ENCODE measurements at regions not wholly inside any gene's neighbourhood (a gene's known extent, or its start where the extent isn't known, plus 50 kb on each side); places are given as distances from the start of the nearest gene placed in this dataset.

DNA sequence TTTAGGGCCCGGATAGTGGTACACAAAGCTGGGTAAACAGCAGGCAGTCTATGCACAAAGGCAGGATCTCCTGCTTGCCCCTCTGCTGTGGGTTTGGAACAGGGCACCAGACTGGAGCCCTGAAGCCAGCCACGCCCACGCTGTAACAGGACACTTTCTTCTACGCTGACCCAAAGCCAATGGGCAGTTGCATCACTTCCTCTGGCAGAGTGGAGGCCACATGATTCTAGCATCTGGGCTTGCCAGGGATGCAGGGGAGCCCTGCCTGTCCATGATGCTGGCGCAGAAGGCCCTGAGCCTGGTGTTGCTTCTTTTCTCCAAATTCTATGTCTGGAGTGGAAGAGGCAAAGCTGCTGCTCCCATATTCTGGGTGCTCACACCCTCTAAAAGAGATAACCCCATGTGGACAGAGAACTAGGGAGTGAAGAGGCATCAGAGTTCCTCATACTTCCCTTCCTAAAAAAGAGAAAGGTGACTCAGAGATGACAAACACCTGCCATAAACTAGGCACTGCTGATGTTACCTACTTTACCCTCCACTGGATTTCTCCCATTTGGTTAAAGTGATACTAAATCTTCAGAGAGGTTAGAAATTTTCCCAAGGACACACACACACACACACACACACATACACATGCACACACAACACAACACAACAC, 260.3 kb upstream of the KLF4 start:
- ATAC-seq (peak; percentile 89 to 90), DNase-seq (peak; percentile 86)
- Histone ChIP-seq H3K27ac (peak overlapping the region; percentile 65), H3K36me3 (no peaks in the 10 kb centered on the region), H3K9me3 (no peaks in the 10 kb centered on the region), H3K27me3 (ENCODE audit: low read depth) (no peaks in the 10 kb centered on the region), H3K4me1 (peaks cover 27% of the 10 kb centered on the region), H3K4me3 (no peak overlapping the region)
- intact Hi-C loops (cut with DNase I), result no loop called here
- TF ChIP-seq, protein P1, sequence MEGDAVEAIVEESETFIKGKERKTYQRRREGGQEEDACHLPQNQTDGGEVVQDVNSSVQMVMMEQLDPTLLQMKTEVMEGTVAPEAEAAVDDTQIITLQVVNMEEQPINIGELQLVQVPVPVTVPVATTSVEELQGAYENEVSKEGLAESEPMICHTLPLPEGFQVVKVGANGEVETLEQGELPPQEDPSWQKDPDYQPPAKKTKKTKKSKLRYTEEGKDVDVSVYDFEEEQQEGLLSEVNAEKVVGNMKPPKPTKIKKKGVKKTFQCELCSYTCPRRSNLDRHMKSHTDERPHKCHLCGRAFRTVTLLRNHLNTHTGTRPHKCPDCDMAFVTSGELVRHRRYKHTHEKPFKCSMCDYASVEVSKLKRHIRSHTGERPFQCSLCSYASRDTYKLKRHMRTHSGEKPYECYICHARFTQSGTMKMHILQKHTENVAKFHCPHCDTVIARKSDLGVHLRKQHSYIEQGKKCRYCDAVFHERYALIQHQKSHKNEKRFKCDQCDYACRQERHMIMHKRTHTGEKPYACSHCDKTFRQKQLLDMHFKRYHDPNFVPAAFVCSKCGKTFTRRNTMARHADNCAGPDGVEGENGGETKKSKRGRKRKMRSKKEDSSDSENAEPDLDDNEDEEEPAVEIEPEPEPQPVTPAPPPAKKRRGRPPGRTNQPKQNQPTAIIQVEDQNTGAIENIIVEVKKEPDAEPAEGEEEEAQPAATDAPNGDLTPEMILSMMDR (IDR thresholded peaks at IDR 0.05), result no peak

DNA sequence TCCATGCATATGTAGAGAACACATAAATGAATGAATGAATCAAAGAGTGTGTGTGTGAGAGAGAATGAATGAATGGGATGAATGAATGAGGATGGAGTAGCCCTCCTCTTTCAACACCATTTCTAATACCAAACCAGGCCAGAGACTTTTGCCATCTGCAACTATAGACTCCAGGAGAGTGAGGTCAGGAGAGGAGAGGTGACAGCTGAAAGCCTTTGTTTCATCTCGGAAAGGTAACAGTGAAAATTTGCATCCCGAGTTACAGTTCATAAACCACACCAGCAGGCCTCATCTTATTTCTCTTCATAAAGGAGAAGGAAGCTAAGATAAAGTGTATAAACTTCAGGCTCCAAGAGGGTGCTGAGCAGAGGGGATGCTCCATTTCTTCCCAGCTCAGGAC, 255.3 kb upstream of the KLF4 start:
- H3K4me3 ChIP-seq, result no peak overlapping the region
- H3K9me3 ChIP-seq, result no peaks in the 10 kb centered on the region
- no peaks in the 10 kb centered on the region for H3K27me3 ChIP-seq (ENCODE audit: low read depth)
- ATAC-seq (no peak), DNase-seq (no peak)
- H3K36me3 ChIP-seq, result no peaks in the 10 kb centered on the region
- TF ChIP-seq, protein P1 (IDR thresholded peaks at IDR 0.05), result no peak
- no peak overlapping the region for H3K27ac ChIP-seq
- peaks cover 22% of the 10 kb centered on the region for H3K4me1 ChIP-seq
- intact Hi-C loops (cut with DNase I), result no loop called here

DNA sequence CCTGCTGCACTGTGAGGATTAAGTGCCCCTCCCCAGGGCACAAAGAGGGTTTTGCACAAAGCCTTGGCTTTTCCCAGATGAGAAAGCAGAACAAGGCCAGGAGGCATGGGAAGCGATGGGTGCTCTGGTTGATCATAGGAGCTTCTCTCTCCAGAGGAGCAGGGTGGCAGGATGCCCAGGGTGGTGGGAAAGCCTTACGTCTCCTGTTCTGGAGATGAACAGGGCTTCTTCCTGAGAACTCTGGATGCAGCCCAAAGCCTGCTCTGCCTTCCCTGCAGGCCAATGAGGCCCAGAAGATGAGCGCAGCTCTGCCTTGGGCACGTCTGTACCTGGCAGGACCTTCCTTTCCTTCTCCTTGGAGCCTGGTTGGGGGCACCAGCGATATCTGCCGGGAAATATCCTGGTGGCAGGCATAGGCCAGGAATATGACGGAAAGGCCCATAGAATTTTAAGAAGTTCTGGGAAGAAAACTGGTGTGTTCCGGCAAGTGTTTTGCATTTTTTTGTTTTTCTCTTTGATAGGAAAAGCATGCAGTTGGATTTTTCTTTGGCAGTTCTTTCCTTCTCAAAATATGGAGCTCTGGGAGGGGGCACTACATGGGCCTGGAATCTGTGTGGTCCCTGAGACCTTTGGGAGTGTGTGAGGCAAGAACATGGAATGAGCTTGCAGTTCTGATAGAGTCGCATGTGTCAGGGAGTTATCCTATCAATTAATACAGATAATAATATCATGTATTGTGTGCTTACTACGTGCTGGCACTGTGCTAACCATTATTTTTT, 253.2 kb upstream of the KLF4 start:
- TF ChIP-seq, protein P1 (IDR thresholded peaks at IDR 0.05), result no peak
- DNase-seq (no peak), ATAC-seq (no peak)
- no peaks in the 10 kb centered on the region for H3K36me3 ChIP-seq
- H3K4me1 ChIP-seq, result peaks cover 19% of the 10 kb centered on the region
- H3K27ac ChIP-seq, result peak overlapping the region; percentile 36
- intact Hi-C loops (cut with DNase I), result no loop called here
- H3K27me3 ChIP-seq (ENCODE audit: low read depth), result no peaks in the 10 kb centered on the region
- H3K4me3 ChIP-seq, result no peak overlapping the region
- no peaks in the 10 kb centered on the region for H3K9me3 ChIP-seq

DNA sequence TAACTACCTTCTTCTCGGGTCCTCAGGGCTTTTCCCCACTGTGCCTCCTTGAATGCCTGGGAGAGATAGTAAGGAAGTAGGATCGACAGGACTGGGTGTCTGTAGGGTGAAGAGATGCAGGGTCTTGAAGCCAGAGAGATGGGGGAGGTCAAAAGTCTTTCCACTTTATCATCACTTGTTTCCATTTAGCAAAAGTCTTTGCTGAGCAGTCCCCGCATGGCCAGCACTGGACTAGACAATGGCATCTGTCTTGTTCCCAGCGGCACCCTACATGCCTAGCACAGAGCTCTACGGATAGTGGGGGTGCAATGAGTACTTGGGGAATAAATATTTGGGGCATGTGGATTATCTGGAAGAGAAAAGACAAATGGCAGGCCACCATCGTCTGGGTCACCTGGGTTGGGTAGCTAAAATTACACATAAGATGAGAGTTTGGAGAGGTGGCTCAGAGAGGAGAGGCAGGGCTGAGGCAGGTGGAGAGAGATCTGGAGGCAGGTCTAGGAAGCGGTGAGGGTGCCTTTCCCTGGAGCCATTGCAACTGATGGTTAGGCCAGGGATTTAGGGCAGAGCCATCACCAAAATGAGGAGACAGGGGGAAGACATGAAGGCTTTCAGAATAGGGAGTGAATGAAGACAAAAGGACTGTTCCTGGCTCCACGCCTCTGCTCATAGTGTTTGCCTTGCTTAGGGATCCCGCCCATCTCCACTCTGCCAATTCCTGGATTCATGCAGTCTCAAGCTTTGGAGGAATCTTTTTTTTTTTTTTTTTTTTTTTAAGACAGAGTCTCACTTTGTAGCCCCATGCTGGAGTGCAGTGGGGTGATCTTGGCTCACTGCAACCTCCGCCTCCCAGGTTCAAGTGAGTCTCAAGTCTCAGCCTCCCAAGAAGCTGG, 250.8 kb upstream of the KLF4 start:
- Histone ChIP-seq H3K27ac (no peak overlapping the region), H3K9me3 (no peaks in the 10 kb centered on the region), H3K4me3 (no peak overlapping the region), H3K4me1 (peaks cover 26% of the 10 kb centered on the region), H3K27me3 (ENCODE audit: low read depth) (peaks cover 3% of the 10 kb centered on the region), H3K36me3 (no peaks in the 10 kb centered on the region)
- no peak for DNase-seq
- ATAC-seq, result no peak
- TF ChIP-seq, protein P1 (IDR thresholded peaks at IDR 0.05), result no peak
- intact Hi-C loops (cut with DNase I), result no loop called here

DNA sequence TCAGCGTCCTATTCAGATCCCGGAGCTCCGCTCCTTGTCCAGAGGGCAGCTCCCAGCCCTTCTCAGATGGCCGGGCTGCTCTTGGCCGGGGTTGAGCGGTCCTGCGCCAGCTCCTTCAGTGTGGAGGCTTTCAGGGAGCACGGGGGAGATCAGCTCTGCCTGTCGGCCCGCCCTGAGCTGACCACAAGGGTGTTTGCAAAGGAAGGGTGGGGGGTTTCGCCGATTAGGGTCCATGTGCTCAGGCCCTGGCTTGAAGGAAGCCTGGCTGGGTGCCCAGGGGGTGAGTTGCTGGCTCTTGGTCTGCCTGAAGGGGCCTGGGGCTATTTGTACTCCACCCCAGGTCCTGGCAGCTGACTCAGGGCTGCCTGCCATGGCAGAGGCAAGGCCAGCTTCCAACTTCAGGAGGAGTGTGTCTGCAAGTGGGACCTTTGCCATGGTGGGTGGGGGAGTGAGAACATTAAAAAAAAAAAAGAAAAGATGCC, 250.1 kb upstream of the KLF4 start:
- intact Hi-C loops (cut with DNase I), result no loop called here
- ATAC-seq (peak; percentile 48 to 71), DNase-seq (peak; percentile 56)
- peak overlapping the region; percentile 41 for H3K27ac ChIP-seq
- H3K4me1 ChIP-seq, result peaks cover 29% of the 10 kb centered on the region
- no peaks in the 10 kb centered on the region for H3K9me3 ChIP-seq
- TF ChIP-seq, protein P1 (IDR thresholded peaks at IDR 0.05), result no peak
- H3K4me3 ChIP-seq, result no peak overlapping the region
- H3K27me3 ChIP-seq (ENCODE audit: low read depth), result peaks cover 3% of the 10 kb centered on the region
- H3K36me3 ChIP-seq, result no peaks in the 10 kb centered on the region

Measured in lower lobe of right lung (tissue), 2 donors.